DOHH2 (cell line): ENCODE measurements at regions not wholly inside any gene's neighbourhood (a gene's known extent, or its start where the extent isn't known, plus 50 kb on each side); places are given as distances from the start of the nearest gene placed in this dataset.

Experiments used
- EZH2phosphoT487 ChIP-seq: fragments of 200-600 bp; sonication (generic); IDR thresholded peaks from 2 replicates; pipeline ENCODE4 v1.6.1; 2017; ENCODE audit warnings: borderline replicate concordance, mild to moderate bottlenecking, antibody characterized with exemption, low read length, moderate library complexity, mixed read lengths
- TF ChIP-seq, protein P1 (sequence below): fragments of 200-600 bp; sonication (generic); IDR thresholded peaks from one replicate; pipeline ENCODE4 v1.5.1; 2014; ENCODE audit warnings: antibody characterized with exemption, mild to moderate bottlenecking, low read depth, low read length; ENCODE audit not compliant: poor library complexity, severe bottlenecking

DNA sequence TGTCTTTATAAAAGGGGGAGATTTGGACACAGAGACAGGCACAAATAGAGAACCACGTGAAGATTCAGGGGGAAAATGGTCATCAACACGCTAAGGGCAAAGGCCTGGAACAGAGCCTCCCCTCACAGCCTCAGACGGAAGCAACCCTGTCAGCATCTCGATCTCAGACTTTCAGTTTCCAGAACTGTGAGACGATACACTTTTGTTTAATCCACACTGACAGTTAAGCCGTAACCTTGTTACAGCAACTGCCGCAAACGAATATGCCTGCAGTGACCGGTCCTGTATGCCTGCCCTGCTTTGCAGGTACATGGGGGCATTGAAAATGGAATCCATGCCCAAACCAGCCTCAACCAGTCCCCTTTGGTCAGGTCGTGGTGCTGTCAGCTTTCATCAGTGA, 139.5 kb downstream of the ATPSCKMT start:
- TF ChIP-seq, protein P1, sequence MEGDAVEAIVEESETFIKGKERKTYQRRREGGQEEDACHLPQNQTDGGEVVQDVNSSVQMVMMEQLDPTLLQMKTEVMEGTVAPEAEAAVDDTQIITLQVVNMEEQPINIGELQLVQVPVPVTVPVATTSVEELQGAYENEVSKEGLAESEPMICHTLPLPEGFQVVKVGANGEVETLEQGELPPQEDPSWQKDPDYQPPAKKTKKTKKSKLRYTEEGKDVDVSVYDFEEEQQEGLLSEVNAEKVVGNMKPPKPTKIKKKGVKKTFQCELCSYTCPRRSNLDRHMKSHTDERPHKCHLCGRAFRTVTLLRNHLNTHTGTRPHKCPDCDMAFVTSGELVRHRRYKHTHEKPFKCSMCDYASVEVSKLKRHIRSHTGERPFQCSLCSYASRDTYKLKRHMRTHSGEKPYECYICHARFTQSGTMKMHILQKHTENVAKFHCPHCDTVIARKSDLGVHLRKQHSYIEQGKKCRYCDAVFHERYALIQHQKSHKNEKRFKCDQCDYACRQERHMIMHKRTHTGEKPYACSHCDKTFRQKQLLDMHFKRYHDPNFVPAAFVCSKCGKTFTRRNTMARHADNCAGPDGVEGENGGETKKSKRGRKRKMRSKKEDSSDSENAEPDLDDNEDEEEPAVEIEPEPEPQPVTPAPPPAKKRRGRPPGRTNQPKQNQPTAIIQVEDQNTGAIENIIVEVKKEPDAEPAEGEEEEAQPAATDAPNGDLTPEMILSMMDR, result no peak
- TF ChIP-seq EZH2phosphoT487, result no peak
